GM19395 (cell line): ENCODE measurements at regions not wholly inside any gene's neighbourhood (a gene's known extent, or its start where the extent isn't known, plus 50 kb on each side); places are given as distances from the start of the nearest gene placed in this dataset.
"Not testable (repeated sequence)": the region's sequence is repeated elsewhere in the genome, so short reads cannot be mapped to it uniquely, and the experiment has no call there.

Experiments
- ATAC-seq: cut with Tn5 transposase; IDR thresholded peaks from one replicate; pipeline ENCODE4 v1.9.1; 2021; ENCODE audit warnings: mild to moderate bottlenecking, moderate library complexity; ENCODE audit not compliant: unreplicated experiment

DNA sequence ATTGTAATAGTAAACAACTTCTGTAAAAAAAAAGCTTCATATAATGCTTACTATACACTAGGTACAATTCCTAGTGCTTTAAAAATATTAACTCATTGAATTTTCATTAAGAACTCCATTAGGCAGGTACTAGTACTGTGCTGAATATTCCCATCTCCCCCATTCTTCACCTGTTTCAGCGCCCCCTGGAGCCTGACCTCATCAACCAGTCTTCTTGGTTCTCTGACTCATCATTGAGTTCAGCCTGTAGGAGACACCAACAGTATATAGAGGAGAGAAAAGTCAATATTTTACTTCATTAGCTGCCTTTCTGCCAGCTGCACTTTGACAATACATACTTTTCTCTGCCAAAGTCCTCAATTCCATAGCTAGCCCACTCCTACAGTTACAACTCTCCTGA, 1009.9 kb upstream of the KLHL29 start:
- ATAC-seq: no peak

DNA sequence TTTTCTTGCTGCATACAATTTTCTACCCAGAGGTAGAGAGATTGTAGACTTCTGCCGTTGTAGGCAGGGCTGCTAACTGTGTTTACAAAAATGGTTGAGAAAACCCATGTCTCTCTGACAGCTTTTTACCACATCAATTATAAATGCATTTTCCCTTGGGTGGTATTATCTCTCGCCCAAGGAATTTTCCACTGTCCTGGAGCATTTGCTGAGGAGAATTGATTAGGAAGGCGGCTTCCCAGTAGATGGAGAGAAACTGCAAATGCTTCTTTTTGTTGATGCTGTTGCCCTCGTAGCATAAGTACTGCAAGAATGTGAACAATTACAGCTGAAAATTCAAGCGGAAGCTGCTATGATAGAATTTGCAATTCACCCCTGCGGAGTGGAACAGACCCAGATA, 1007.7 kb upstream of the KLHL29 start:
- no peak for ATAC-seq

DNA sequence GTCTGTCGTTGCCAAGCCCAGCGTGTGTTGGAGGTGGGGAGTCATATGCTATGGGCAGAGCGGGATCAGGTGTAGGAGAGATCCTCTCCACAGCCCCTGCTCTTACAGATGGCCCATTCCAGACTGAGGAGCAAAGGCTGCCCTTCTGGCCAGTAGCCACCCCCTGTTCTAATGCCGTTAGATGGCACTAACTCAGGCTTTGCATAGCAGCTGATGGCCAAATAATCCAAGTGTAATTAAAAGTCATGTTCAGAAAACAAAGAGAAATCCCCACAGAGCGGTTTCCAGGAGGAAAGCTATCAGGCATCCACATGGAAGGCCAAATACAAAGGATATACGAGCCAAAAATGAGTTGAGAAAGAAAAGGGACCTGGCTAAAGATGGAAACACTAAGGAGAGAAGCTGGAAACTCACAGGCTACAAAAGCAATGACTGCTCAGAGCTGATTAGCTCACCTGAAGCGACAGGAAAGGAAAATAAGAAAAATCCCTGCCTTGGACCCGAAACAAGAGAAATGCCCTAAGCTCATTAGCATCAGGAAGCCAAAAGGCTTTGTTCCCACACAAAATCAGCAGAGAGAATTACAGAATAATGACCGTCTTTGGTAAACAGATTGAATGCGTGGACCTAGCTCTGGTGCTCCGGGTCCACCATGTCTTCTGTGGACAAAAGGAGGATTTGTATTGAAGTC, 1002.4 kb upstream of the KLHL29 start:
- no peak for ATAC-seq

DNA sequence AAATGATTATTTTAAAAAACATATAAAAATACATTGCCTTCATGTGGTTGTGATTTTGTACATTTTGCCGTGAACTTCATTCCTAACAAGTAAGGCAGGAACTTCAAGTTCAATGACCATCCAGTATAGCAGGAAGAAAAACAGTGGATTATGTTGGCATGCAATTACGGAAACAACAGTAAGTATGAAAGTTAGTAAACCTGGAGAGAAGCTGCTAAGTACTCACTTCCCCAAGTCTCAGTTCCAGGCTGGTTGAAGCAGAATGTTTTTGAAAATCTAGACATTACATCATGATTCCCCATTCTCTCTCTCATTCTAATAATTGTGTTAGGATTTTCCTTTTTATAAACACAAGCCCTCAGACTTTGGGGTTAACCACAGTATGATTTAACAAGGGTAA, 987.1 kb upstream of the KLHL29 start:
- no peak for ATAC-seq

DNA sequence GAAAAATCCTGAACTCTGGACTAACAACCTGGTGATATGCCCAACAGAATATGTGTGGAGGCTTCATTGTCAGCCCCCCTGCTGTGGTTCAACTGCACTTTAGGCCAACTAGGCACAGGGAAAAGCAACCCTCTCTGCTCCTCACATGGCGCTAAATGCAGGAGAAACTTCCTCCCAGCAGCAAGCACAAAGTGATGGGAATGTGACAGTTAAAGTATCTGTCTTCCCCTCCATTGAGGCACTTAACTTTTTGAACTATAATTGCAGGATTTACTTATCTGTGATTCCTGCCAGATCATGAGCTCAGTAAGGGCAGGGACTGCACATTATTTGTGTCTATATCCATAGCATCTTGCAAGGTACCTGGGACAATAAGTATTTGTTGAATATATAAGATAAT, 981.2 kb upstream of the KLHL29 start:
- ATAC-seq: no peak

DNA sequence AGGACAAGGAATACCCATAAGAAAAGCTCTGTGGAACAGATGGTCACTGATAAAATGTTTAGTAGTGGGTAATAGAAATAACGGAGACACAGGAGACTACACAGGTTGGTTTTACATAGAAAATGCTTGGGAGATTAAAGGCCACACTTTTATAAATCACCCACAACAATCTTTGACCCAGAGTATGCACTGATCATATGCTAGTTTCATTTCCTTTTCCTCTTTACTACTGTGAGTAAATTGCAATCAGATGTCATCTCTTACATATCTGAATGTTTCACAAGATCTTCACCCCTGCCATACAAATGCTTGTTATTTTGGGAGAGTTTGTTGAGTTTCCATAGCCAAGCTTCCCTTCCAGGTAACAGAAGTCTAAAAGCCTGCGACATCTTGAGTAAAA, 978.4 kb upstream of the KLHL29 start:
- no peak for ATAC-seq

DNA sequence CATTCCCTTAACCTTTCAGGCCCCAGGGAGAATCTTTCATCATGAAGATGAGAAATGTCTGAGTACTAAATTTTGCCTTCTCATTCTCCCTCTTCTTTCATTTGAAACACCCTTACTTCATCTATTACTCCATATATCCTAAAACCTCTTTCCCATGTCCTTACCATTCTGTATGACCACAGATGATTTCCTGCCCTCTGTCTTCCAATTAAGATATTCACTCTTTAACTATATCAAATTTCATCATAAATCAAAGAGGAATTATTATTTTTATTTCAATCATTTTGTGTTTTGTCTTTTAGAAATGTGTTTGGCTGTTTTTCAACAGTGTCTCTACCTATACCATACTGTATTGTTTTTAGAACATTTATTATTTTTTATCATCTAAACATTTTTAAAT, 964.9 kb upstream of the KLHL29 start:
- no peak for ATAC-seq

DNA sequence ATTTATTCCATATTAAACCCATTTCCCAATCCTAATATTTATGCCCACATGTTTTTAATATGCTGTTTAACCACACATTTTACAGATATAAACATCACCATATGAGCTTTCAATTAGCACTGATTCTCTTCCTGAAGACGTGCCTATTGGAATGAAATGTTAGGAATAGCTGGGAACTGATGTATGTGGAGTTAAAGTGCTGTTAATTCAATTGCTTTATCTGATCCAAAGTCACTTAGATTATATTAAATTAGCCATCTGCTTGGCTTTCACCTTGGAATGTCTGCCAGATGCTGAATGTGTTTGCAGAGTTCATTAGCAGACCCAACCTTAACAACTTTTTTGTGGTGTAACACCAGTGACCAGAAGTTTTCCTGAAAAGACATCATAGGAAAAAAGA, 942.9 kb upstream of the KLHL29 start:
- ATAC-seq: no peak

DNA sequence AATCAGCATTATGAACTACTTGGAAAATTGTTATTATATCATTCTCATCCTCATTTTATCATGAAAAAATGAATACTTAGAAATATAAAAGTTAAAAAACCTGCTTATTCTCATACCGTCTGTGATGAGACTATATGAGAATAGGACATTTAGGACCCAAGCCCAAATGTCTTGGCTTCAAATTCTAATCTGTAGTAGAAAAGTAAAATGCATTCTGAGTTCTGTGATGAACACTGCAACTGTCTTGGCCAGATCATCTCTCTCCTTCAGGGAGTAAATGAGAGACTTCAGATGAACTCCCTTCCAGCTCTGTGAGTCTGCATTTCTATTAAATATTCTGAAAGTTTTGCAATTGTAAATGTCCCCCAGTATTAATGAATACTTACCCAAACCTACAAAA, 940.7 kb upstream of the KLHL29 start:
- no peak for ATAC-seq

DNA sequence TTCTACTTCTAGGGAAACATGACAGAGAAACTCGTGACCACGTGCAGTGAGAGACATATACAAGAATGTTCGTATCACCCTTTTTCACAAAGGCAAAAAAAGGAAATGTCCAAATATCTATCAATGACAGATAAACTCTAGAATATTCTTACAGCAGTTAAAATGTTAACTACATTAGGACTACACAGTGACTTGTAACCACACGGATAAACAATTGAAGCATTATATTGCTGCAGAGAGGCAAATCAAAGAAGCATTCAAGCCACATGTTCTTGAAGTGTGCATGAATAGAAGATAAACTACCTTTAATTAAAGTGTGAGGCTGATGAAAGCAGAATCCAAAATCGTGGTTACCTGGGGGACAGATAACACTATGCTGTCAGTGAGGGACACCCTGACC, 935.3 kb upstream of the KLHL29 start:
- ATAC-seq: no peak

DNA sequence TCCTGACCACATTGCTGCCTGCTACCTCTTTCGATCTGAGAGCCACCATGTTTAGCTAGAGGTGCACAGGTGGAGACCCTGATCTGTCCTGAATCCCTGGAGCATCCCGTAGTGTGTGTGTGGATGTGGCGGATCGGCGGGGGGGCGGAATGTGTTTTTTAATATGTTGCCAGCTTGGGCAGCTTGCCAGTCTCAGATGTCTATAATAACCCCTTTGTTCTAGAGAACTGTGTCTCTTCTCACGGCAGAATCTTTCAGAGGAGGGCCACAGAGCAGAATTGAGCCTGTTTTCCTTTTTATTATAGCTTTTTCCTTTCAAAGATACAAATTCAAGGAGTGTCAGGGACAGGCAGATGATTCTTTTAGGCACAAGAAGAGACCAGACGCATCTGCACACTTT, 934.1 kb upstream of the KLHL29 start:
- ATAC-seq: no peak

DNA sequence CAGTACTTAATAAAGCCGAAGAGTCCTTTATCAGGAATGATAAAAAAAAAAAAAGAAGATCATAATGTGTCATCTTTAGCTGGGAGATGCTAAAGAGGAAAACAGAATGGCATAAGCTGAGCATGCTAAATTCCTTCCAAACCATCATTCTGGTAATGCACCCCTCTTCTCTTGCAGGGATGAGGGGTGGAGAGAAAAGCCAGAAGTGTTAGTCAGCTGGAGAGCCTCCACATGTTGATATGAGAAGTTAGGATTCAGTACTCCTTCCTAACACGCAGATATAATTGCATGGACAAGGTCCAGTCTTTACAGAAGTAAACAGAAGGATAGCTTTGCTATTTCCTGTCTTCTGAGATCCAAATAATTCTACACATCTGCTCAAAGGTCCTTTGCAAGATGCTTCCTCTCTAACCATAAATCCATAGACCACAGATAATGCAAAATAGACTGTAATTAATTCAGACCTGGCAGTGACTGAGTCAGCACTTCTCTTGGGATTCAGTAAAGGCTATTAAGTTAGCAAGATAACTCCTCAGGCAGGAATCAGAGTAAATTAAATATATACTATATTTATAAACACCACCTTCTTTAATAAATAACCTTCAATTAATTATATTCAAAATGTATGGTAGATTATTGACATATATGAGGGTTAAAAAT, 930.0 kb upstream of the KLHL29 start:
- ATAC-seq: no peak

DNA sequence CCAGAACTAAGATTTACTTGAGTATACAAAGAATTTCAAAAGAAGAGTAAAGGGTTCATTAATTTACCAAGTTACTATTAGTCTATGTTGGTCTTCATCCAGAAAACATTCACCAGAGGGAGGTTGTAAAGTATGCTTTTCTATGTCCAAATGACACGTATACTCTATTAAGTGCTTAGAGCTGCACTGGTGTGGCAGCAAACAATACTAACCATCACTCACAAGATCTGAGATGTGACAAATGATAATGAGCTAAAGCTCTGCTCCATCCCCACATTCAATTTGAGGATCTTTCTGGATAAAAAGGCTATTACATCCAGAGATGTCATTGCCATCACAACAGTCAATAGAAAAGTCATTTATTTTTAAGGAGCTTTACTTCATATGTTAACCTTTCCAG, 926.5 kb upstream of the KLHL29 start:
- no peak for ATAC-seq

DNA sequence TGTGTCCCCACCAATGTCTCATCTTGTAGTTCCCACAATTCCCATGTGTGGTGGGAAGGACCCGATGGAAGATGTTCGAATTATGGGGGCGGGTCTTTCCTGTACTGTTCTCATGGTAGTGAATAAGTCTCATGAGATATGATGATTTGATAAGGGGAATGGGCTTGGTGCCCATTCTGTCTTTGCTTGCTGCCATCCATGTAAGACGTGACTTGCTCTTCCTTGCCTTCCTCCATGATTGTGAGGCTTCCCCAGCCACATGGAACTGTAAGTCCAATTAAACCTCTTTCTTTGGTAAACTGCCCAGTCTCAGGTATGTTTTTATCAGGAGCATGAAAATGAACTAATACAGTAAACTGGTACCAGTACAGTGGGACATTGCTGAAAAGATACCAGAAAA, 909.9 kb upstream of the KLHL29 start:
- ATAC-seq: not testable (repeated sequence)

DNA sequence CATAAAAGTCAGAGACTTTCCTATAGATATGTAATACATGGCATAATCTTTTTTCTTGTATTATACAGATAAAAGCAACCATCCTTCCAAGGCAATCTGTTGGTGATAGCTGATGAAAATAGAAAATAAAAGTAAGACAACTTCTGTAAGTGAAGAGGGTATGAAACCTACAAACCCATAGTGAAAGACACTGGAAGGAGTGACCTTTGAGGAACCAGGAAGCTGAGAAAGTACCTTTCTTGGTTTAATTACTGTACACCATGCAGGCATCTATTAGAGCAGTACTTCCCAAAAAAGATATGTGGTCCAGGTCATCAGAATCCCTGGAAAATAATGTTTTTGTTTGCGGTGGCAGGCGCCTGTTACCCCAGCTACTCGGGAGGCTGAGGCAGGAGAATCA, 906.6 kb upstream of the KLHL29 start:
- ATAC-seq: no peak

DNA sequence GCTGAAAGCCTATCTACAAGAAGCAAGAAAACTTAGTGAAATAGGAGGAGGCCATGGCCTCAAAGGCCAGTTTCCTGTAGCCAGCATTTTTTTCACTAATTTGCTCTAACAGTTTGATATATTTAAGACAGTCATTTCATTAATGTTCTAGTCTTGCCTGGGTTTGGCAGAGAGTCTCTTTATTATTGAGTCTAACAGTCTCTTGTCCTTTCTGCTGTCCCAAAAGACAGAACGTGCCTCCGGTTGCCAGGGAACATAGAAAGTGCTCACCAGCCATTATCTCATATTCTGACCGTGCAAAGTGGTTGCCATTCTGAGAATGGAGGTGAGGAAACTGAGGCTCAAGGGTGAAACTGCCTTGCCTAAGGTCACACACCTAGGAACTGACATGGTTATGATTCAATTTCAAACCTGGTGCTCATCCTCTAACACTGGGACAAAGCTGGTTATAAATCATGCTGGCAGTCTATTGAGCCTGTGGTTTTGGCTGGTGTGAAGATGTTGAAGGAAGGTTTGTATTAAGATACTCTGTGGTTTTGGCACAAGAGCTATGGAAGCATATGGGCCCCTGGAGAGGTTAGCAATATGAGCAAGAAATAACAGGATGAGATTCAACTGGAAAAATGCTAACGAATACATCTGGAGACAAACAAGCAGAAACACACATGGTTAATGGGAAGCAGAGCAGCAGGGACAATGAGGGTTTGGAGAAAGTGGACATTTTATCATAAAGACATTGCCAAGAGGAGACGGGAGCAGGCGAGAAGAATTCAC, 903.3 kb upstream of the KLHL29 start:
- no peak for ATAC-seq

DNA sequence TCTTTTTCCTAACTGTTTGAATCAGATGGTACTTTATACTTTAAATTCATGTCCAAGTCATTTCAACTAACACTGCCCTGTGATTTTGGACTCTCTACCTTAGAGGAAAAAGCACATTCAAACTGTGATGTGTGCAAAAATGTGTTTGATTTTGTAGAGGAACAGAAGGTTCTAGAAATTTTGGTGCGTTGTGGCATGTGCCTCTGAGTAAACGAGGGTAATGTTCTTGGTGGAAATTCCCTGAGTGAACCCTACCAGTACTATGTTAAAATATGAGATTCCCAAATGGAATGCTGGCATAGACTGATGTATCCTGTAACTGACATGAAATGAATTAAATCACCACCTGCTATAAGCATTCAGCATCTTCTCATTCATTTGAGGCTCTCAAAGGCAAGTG, 901.9 kb upstream of the KLHL29 start:
- ATAC-seq: no peak

DNA sequence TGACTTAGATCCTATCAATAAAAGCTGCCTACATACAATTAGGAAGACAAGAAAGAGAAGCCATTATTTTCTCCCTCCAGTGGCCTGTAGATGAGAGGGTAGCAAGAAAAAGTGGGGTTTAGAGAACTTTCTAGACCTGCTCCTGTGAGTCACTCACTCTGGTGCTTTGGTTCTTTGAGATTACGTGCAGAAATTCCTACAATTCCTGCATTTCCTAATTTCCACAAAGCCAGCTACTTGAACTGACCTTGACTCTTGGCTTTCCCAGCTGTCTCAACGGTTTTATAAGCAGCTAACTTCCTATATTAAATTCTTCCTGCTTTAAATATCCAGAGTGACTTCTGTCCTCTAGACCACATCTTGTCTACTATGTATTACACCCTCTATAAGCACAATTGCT, 899.5 kb upstream of the KLHL29 start:
- ATAC-seq: no peak

DNA sequence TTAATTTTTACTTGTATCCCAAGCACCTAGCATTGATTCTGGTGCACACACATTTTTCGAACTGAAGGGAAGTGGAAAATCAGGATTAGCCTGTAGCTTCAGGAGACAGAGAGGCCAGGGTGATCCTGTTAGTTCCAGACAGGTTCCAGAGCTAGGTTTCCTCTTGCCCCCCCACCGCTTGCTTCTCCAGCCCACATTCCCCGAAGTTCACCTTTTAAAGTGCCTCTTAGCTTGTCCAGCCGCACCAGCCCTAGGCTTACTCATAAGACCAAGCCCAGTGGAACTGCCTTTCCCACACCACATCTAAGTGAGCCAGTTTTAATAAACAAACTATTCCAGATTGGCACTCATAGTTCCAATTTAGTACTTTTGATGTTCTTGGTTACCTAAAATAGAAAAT, 898.6 kb upstream of the KLHL29 start:
- no peak for ATAC-seq

DNA sequence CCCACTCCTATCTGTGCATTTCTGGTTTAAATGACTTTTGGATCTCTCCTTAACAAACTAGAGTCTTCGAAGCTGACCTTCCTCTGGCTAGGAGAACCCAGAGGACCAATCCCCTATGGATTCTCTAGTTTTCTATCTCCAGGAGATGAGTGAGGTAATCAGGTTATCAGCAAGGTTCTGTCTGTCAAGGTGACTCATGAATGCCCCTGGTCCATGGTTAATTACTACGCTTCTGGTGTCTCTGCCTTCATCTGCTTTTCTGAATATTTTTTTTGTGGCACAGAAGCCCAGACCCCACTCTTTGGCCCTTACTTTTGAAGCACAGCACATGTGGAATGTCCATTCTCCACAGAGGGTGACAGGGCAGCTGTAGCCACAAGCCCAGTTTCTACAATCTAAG, 897.9 kb upstream of the KLHL29 start:
- no peak for ATAC-seq

DNA sequence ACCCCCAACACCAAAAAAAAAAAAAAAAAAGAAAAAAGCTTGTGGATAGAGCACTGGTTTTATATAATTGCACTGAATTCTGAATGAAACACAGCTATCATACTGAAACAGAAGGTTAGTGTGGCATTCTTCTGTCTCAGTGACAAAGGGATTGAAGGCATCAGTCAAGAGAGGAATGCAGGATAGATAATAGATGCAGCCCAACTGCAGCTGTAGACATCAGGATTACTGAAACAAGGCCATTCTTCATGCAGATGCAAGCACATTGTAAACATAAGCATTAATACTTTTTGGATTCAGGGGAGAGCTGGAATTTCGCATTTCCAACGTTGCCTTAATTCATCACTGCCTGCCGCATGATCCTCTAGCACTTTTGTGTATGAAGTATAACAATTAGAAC, 897.4 kb upstream of the KLHL29 start:
- no peak for ATAC-seq

DNA sequence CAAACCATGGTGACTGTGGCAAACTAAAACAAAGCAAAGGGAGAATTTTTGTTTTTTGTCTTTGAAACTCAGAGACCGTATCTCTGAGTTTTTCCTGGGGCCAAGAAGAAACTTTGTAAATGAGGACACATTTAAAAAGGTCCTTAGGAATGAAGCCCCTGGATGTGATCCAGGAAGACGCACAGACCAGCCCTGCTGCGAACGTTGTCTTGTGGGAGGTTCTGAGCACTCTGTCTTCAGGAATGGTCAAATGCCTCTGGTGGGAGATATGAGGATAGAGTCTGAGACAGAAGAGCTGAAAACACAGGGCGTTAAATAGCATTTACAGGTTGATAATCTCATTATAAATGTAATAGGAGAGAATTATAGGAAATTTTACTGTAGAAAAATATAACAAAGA, 893.5 kb upstream of the KLHL29 start:
- no peak for ATAC-seq
